H1 (cell line): ENCODE measurements at regions not wholly inside any gene's neighbourhood (a gene's known extent, or its start where the extent isn't known, plus 50 kb on each side); places are given as distances from the start of the nearest gene placed in this dataset.

Experiments
- EP300 ChIP-seq, 2 experiments: IDR thresholded peaks; 1 replicate in 1 of 2; 2 replicates in 1 of 2; pipeline ENCODE4 v1.6.1; 2011 to 2012; ENCODE audit warnings: low read depth in 2 of 2, low read length in 2 of 2, mild to moderate bottlenecking in 2 of 2, borderline replicate concordance in 1 of 2, inconsistent platforms in 1 of 2, moderate library complexity in 1 of 2
- EZH2 ChIP-seq: fragments of 200-600 bp; sonication (generic); IDR thresholded peaks from 2 replicates; pipeline ENCODE4 v1.7.1; 2012; ENCODE audit warnings: low read depth, mild to moderate bottlenecking, moderate library complexity, low read length, inconsistent platforms; ENCODE audit not compliant: severe bottlenecking
- JUND ChIP-seq: IDR thresholded peaks from 2 replicates; pipeline ENCODE4 v1.6.1; 2011; ENCODE audit warnings: mild to moderate bottlenecking, improper control_type of control experiment, low read length
- POLR2A ChIP-seq, 2 experiments: IDR thresholded peaks; 1 replicate in 1 of 2; 2 replicates in 1 of 2; pipeline ENCODE4 v1.6.1; 2011; ENCODE audit warnings: low read depth in 2 of 2, low read length in 2 of 2, mild to moderate bottlenecking in 2 of 2; ENCODE audit errors: control extremely low read depth in 1 of 2
- RAD21 ChIP-seq, 2 experiments: IDR thresholded peaks in 1 of 2; conservative IDR thresholded peaks in 1 of 2; 2 replicates each; pipeline ENCODE4 v1.6.1; 2011; ENCODE audit warnings: low read depth in 2 of 2, low read length in 2 of 2, improper control_type of control experiment in 1 of 2, inconsistent platforms in 1 of 2, mild to moderate bottlenecking in 1 of 2, moderate library complexity in 1 of 2
- SIN3A ChIP-seq, 2 experiments: IDR thresholded peaks in 1 of 2; conservative IDR thresholded peaks in 1 of 2; 2 replicates each; pipeline ENCODE4 v1.6.1; 2011 to 2012; ENCODE audit warnings: low read length in 2 of 2, improper control_type of control experiment in 1 of 2, low read depth in 1 of 2, mild to moderate bottlenecking in 1 of 2
- SP2 ChIP-seq: IDR thresholded peaks from 2 replicates; pipeline ENCODE4 v1.6.1; 2012; ENCODE audit warnings: mild to moderate bottlenecking, low read length, inconsistent platforms
- SUZ12 ChIP-seq: fragments of 200-600 bp; sonication (generic); IDR thresholded peaks from 2 replicates; pipeline ENCODE4 v1.6.1; 2012; ENCODE audit warnings: mild to moderate bottlenecking, inconsistent platforms, low read length, moderate library complexity, mixed read lengths
- TBP ChIP-seq: IDR thresholded peaks from 2 replicates; pipeline ENCODE4 v1.6.1; 2011; ENCODE audit warnings: low read depth, low read length, improper control_type of control experiment
- TF ChIP-seq, protein P1 (sequence below), 3 experiments: IDR thresholded peaks; 1 replicate in 2 of 3; 2 replicates in 1 of 3; pipeline versions ENCODE4 v1.5.1 to v1.6.1; 2011; ENCODE audit warnings: low read length in 3 of 3, mild to moderate bottlenecking in 3 of 3, inconsistent platforms in 2 of 3, low read depth in 1 of 3, moderate library complexity in 1 of 3; ENCODE audit not compliant: insufficient read depth in 1 of 3; ENCODE audit errors: control extremely low read depth in 1 of 3
- TF ChIP-seq, protein P2 (sequence below): IDR thresholded peaks from 2 replicates; pipeline ENCODE4 v1.6.1; 2012; ENCODE audit warnings: inconsistent platforms

DNA sequence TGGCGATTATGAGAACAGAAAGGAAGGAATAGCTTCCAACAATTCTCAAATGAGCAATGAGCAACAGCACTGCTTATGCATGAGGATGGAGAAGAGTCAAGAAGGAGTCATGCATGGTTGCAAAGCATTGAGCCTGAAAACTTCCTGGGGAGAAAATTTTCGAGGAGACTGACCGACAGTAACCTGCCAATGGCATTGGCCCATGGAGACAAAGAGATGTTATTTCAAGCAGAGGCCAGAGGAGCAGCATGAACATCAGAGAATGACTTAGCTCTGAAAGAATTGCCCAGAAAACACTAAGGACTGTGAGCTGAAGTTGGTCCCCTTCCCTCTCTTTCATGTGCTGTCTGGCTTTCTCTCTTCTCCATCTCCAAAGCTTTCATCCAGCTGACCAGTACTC is 343.4 kb downstream of the ADAMTS20 start:
- TF ChIP-seq TBP (no peak), POLR2A (IDR thresholded peaks at IDR 0.05; ENCODE audit: control extremely low read depth in 1 of 2, low read depth in 2 of 2, low read length in 2 of 2) (no peak), JUND (no peak), EP300 (IDR thresholded peaks at IDR 0.05; ENCODE audit: borderline replicate concordance in 1 of 2, low read depth in 2 of 2, low read length in 2 of 2) (no peak), RAD21 (IDR thresholded peaks at IDR 0.05 in 1 of 2, conservative IDR thresholded peaks at IDR 0.05 in 1 of 2; ENCODE audit: low read depth in 2 of 2, low read length in 2 of 2) (no peak), SIN3A (conservative IDR thresholded peaks at IDR 0.05 in 1 of 2, IDR thresholded peaks at IDR 0.05 in 1 of 2; ENCODE audit: low read depth in 1 of 2, low read length in 2 of 2) (no peak), SUZ12 (no peak), SP2 (no peak), EZH2 (no peak)
- TF ChIP-seq, protein P1, sequence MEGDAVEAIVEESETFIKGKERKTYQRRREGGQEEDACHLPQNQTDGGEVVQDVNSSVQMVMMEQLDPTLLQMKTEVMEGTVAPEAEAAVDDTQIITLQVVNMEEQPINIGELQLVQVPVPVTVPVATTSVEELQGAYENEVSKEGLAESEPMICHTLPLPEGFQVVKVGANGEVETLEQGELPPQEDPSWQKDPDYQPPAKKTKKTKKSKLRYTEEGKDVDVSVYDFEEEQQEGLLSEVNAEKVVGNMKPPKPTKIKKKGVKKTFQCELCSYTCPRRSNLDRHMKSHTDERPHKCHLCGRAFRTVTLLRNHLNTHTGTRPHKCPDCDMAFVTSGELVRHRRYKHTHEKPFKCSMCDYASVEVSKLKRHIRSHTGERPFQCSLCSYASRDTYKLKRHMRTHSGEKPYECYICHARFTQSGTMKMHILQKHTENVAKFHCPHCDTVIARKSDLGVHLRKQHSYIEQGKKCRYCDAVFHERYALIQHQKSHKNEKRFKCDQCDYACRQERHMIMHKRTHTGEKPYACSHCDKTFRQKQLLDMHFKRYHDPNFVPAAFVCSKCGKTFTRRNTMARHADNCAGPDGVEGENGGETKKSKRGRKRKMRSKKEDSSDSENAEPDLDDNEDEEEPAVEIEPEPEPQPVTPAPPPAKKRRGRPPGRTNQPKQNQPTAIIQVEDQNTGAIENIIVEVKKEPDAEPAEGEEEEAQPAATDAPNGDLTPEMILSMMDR (IDR thresholded peaks at IDR 0.05; ENCODE audit: control extremely low read depth in 1 of 3, insufficient read depth in 1 of 3, low read depth in 1 of 3, low read length in 3 of 3): no peak
- TF ChIP-seq, protein P2, sequence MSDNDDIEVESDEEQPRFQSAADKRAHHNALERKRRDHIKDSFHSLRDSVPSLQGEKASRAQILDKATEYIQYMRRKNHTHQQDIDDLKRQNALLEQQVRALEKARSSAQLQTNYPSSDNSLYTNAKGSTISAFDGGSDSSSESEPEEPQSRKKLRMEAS: no peak
